ENCODE measurements at regions not wholly inside any gene's neighbourhood (a gene's known extent, or its start where the extent isn't known, plus 50 kb on each side); places are given as distances from the start of the nearest gene placed in this dataset.

GRCh38 chr11:127926721-127927120 is 660.6 kb downstream of the ETS1 start:
- no peak for DNase-seq

- DNase-seq, result no peak
These were observed 661.9 kb downstream of the ETS1 start for GRCh38 chr11:127925475-127925874.

- DNase-seq, result no peak
These were observed 668.0 kb downstream of the ETS1 start for GRCh38 chr11:127919206-127920000.

- DNase-seq, result no peak
These were observed 685.0 kb downstream of the ETS1 start for GRCh38 chr11:127902382-127902781.

- no peak for DNase-seq
These were observed 688.7 kb downstream of the ETS1 start for GRCh38 chr11:127898422-127899365.

GRCh38 chr11:127895776-127896175 is 691.6 kb downstream of the ETS1 start:
- DNase-seq, result no peak

- DNase-seq, result no peak
These were observed 693.0 kb downstream of the ETS1 start for GRCh38 chr11:127894316-127894715.

GRCh38 chr11:127890030-127890615 is 697.2 kb downstream of the ETS1 start:
- DNase-seq, result no peak

- DNase-seq, result no peak
These were observed 699.0 kb downstream of the ETS1 start for GRCh38 chr11:127888386-127888785.

GRCh38 chr11:127875131-127875530 is 712.2 kb downstream of the ETS1 start:
- DNase-seq, result no peak

GRCh38 chr11:127873478-127873877 is 713.9 kb downstream of the ETS1 start:
- no peak for DNase-seq

- no peak for DNase-seq
These were observed 721.2 kb downstream of the ETS1 start for GRCh38 chr11:127866109-127866508.

- no peak for DNase-seq
These were observed 722.5 kb downstream of the ETS1 start for GRCh38 chr11:127864861-127865260.

- no peak for DNase-seq
These were observed 725.0 kb downstream of the ETS1 start for GRCh38 chr11:127862406-127862805.

- no peak for DNase-seq
These were observed 727.4 kb downstream of the ETS1 start for GRCh38 chr11:127859941-127860354.

- no peak for DNase-seq
These were observed 742.5 kb downstream of the ETS1 start for GRCh38 chr11:127844876-127845275.

- DNase-seq, result peak; percentile 65
These were observed 743.6 kb downstream of the ETS1 start for GRCh38 chr11:127843483-127844396.

GRCh38 chr11:127825183-127825582 is 762.2 kb downstream of the ETS1 start:
- DNase-seq, result no peak

GRCh38 chr11:127818625-127819024 is 768.7 kb downstream of the ETS1 start:
- no peak for DNase-seq

- no peak for DNase-seq
These were observed 770.4 kb downstream of the ETS1 start for GRCh38 chr11:127816962-127817361.

- DNase-seq, result no peak
These were observed 772.0 kb downstream of the ETS1 start for GRCh38 chr11:127815331-127815730.

GRCh38 chr11:127806501-127806900 is 780.9 kb downstream of the ETS1 start:
- no peak for DNase-seq
